ENCODE measurements at regions not wholly inside any gene's neighbourhood (a gene's known extent, or its start where the extent isn't known, plus 50 kb on each side); places are given as distances from the start of the nearest gene placed in this dataset.
"Not testable (repeated sequence)": the region's sequence is repeated elsewhere in the genome, so short reads cannot be mapped to it uniquely, and the experiment has no call there.

- no peak for DNase-seq
Observed at GRCh38 chr2:196500686-196501431, 138.7 kb upstream of the CCDC150 start.

GRCh38 chr2:196501836-196502235 lies 137.7 kb upstream of the CCDC150 start:
- no peak for DNase-seq

DNA sequence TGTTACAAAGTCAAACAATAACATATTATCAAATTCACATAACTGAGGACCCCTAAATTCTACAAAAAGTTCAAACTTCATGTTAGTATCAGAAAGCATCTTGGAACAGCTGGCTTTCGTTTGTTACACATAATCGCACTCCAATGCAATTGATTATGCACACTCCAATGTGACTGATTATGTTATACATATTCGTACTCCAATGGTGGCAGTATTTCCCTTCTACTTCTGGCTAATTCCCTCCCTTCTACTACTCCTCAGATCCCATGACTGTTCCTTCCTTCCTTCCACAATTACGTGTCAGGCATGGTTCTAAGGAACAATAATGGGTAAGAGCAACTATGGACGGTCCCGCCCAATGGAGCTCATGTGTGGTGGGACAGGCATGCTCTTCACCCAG lies 137.1 kb upstream of the CCDC150 start:
- DNase-seq: no peak

- DNase-seq: no peak
Observed at GRCh38 chr2:196503398-196503797, 136.1 kb upstream of the CCDC150 start.

- no peak for DNase-seq
Observed at GRCh38 chr2:196504788-196505187, 134.7 kb upstream of the CCDC150 start.

- no peak for DNase-seq
Observed at GRCh38 chr2:196510246-196510645, 129.3 kb upstream of the CCDC150 start.

DNA sequence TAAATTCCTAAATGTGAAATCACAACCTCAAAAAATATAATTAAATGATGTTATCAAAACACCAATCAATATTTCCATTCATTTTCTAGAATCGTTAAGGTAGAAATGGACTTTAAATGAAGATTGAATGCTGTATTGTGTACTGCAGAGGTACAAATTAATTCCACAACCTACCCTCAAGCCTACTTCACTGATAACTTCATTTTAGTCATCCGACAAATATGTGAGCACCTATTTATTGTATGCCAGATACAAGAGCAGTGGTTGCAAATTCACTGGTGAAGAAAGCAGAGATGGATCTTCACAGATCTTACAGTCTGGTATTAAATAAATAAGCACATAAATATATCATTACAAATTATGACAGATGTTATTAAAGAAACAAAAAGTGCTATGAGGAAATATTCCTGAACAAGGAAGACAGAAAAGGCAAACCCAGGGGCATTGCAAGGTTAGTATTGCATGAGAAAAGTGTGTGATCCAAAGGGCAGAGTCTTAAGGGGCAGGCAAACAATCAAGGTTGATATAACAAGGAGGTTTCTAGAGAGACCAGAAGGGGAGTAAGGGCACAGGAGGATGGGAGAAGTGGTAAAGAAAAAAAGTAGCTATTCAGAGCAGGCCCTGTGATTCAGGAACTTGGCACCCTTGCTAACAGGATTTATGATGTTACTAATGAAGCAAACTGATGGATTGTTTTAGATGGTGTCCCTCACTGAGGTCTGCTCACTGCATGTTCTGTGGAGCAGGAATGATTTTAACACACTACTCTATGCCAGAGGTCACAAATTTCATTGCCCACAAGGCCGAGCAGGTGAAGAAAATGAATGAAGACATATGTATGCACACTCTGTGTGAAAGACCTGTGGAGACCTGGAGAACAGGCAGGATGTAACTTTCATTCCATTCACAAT lies 128.0 kb upstream of the CCDC150 start:
- no peak for DNase-seq

- no peak for DNase-seq
Observed at GRCh38 chr2:196513796-196514526, 125.6 kb upstream of the CCDC150 start.

DNA sequence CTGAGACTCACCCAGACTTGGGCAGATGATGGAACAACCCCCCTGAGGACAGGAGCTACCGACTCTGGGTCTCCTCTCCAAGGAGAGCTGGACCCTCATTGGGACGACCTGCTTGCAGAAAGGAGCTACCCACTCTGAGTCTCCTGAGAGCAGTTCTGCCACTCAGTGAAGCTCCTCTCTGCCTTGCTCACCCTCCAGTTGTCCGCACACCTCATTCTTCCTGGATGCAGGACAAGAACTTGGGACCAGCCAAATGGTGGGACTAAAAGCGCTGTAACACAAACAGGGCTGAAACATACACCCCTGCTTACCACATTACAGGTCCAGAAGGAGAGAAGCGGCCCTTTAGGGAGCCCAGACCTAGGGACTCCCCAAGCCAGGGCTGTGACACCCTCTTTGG lies 124.9 kb upstream of the CCDC150 start:
- no peak for DNase-seq

DNA sequence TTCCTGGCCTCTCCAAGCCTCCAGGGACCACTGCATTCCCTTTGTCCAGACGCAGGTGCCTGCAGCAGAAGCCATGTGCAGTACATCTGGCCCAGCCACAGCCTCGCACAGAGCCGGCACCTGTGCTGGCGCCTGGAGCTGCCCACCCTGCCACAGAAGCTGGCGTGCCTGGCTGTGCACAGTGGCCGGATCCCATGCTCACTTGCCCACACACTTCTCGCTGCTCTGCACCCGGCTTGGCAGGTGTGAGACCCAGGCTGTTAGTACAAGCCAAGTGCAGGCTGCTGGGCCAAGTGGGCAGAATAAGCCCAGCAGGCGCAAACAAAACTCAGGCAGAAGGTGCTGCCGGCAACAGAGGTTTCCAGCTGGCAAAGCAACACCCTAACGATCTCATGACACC lies 124.5 kb upstream of the CCDC150 start:
- no peak for DNase-seq

DNA sequence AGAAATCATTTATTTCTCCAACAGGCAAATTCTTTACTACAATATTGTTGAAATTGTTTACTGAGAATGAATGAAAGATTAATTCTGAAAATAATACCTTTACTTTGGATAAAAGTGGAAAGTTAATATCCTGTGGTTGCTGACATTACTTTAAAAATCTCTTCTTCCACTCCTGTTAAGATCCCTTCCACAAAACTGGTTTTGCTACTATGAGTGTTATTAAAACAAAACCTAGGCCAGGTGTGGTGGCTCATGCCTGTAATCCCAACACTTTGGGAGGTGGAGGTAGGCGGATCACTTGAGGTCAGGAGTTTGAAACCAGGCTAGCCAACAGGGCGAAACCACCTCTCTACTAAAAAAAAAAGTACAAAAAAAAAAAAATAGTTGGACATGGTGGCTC lies 123.9 kb upstream of the CCDC150 start:
- no peak for DNase-seq

- no peak for DNase-seq
Observed at GRCh38 chr2:196516564-196516963, 123.0 kb upstream of the CCDC150 start.

- no peak for DNase-seq
Observed at GRCh38 chr2:196520605-196521004, 118.9 kb upstream of the CCDC150 start.

GRCh38 chr2:196526981-196527725 lies 112.4 kb upstream of the CCDC150 start:
- not testable (repeated sequence) for DNase-seq

DNA sequence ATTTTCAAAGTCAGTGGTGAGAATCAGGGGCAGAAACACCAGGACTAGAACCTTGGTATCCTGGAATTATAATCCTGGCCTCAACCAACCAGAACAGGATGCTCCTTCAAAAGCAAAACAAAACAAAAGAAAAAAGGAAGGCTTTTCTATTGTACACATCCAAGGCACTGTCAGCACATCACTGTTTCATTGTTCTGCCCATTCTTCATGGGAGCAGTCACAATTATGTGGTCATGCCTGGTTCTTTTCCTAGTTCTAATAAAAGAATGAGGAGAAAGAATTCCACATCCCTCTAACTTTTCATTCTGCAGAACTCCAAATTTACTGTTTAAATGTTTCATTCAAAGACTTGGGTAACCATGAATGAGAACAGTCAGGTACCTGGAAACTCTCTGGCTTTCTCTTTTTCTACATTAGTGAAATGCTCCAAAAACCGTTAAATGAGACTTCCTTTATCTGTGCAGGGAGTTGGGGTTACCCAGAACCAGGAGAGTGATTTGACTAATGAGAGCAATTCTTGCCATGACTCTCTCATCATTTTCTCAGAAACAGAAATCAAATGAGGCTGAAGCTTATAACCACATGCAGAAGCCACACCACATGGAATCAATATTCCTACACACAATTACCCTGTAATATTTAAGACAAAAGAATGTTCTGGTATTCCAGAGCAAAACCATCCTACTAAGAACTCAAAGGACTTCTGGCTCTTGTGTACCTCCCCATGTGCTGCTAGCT lies 110.9 kb upstream of the CCDC150 start:
- no peak for DNase-seq

- no peak for DNase-seq
Observed at GRCh38 chr2:196530910-196531309, 108.6 kb upstream of the CCDC150 start.

GRCh38 chr2:196533772-196534397 lies 105.6 kb upstream of the CCDC150 start:
- DNase-seq: no peak

DNA sequence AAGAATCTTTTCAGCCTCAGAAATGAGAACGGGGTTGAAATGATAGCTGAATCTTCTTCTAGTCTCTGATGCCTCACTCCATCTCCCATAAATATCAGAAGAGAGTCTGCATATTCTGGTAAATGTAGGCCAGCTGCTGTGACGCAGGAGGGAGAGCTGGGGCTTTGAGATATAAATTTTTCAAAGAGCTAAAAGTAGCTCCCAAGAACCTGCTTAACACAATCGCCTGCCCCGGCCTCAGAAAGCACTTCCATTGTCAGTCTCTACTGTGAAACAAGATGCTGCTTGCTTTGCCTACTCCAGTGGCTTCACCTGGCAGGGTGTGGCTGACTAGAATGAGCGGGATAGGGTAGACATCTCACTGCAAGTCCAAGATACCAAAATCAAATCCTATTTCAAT lies 105.0 kb upstream of the CCDC150 start:
- no peak for DNase-seq

DNA sequence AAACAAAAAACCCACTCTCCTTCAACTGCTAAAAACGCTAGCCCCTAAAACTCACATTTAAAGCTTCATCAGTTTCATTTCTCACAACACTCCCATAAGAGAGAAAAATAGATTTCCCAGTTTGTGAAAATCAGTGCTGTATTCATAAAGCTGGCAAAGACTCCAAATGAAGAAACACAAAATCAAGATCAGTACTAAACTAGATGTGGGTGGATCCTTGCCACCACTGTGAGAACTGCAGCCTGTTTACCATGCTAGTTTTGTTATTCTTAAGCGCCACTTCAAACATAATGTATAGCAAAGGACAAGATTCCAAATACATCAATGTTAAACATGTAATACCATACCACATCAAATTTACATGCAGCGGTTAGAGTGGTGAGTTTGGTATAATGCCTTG lies 104.5 kb upstream of the CCDC150 start:
- DNase-seq: no peak

DNA sequence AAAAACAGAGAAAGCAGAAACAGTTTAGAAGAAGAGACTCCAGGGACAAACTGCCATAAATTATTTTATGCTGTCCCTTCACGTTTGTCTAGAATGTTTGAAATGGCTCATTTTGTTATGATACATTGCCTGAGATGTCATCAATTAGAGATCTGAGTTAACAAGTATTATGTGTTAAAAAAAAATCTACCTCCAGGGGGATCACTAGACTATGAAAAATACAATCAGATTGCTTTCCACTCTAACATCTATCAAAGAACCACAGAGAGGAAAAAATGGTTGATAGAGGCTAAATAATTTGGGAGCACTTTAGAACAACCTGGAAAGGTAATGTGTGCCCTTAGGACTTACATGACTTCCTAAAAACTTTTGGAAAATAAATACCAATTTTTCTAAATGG lies 103.8 kb upstream of the CCDC150 start:
- no peak for DNase-seq

- DNase-seq: no peak
Observed at GRCh38 chr2:196537311-196537710, 102.2 kb upstream of the CCDC150 start.

DNA sequence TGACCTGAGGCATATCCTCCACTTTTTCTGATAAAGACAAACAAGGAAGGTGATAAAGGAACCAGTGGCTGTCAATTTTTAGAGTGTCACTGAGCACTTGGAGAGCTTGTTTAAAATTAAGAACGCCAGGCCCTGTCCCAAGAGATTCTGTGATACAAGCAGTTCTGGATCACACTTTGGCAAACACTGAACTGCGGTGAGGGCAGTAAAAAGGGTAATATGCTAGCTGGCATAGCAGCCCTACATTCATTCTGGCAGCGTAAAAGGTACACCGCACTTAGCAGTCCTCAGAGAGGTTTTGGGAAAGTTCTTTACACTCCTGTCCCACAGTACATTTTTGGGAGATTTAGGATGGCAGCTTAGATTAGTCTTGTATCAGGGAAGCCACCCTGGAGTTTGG lies 101.3 kb upstream of the CCDC150 start:
- no peak for DNase-seq

All from amniotic stem cell (primary cell).